Fibroblast of peridontal ligament (primary cell): ENCODE measurements at regions not wholly inside any gene's neighbourhood (a gene's known extent, or its start where the extent isn't known, plus 50 kb on each side); places are given as distances from the start of the nearest gene placed in this dataset.
A peak's percentile ranks its signal among the peaks of the same experiment; 100 is the strongest.
"Not testable (repeated sequence)": the region's sequence is repeated elsewhere in the genome, so short reads cannot be mapped to it uniquely, and the experiment has no call there.

Source experiments
- DNase-seq: peaks from one replicate; pipeline ENCODE4 v3.0.0-alpha.2; 2010; ENCODE audit errors: extremely low read depth

DNA sequence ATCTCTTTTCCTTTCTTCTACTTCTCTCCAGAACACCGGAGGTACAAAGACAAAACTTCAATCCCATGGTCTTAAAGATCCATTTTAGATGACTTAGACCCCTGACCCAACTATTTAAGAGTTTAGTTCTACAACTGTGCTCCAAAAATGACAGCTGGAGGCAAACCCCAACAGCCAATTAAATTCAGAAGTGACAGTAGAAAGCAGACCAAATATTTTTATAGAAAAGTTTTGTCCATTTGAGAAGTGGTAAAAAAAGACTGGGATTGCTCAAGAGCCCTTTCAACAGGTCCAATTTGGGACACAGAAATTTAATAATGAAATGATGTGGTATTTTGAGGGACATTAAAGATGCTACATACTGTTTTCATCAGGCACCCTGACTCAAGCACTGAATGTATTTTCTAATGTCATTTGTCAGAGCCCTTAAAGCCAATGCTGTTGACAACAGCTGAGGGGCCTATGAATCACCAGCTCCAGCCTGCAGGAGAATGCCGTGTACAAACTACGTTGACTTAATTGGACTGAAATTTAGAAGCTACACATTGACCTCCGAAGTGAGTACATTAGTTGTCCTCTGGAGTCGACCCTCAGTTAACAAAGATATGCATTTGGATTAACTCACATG, 147.5 kb upstream of the PIK3R1 start:
- DNase-seq, result no peak

DNA sequence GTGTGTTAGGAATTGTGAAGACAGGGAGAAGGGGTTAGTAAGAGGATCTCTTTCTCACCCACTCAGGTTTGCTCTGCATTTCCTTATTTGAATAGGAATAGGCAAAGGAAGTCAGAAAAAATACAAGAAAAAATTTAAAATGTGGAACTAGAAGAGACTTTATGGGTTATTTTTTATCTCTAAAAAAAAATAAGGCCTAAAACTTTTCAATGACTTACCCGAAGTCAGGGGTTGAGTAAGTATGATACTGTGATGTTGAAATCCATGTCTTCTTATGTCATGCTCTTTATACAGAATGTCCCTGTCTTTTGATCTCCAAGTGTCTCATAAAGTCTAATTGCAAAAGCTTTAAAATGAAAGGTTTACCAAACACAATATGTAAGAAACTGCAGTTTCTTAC, 148.3 kb upstream of the PIK3R1 start:
- DNase-seq, result peak; percentile 16

DNA sequence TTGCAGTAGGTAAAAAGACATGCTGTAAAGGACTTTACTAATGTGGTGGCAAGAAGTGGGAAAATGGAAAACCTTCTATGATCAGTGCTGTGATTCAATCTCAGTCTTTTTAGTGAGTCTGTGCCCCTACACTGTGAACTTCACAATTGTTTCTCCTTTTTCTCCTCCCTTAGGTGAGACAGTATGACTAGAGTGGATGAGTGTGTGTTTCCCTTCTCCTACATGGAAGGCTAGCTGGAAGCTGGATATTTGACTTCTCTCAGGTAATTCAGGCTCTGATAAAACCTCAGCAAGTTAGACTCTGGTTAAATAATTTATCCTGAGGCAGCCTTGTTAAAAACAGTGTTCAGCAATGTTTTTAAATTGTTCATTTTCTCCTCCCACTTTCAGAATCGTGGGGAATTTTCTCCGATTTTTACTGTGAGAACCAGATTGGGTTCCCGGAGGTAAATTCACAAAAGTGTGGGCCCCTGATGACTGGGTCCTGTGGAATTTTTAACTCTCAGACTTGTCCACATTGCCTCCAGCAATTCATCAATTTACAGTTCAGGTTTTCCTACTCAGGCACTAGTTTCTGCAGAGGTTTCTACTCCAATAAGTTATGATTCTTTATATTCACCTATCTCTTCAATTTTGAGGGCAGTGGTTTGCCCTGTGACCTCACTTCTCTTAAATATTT, 149.1 kb upstream of the PIK3R1 start:
- no peak for DNase-seq

DNA sequence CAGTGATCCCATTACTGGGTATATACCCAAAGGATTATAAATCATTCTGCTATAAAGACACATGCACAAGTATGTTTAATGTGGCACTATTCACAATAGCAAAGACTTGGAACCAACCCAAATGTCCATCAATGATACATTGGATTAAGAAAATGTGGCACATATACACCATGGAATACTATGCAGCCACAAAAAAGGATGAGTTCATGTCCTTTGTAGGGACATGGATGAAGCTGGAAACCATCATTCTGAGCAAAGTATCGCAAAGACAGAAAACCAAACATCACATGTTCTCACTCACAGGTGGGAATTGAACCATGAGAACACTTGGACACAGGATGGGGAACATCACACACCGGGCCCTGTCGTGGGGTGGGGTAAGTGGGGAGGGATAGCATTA, 150.2 kb upstream of the PIK3R1 start:
- DNase-seq, result not testable (repeated sequence)

DNA sequence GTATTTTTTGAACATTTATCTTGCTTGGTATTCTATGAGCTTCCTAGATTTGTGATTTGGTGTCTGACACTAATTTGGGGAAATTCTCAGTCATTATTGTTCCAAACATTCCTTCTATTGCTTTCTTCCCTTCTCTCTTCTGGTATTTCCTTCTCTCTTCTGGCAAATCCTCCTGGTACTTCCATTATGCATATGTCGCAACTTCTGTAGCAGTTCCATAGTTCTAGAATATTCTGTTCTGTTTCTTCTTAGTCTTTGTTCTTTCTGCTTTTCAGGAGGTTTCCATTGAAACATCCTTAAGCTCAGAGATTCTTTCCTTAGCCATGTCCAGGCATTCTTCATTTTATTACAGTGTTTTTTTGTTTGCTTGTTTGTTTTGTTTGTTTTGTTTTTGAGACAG, 155.2 kb upstream of the PIK3R1 start:
- no peak for DNase-seq

DNA sequence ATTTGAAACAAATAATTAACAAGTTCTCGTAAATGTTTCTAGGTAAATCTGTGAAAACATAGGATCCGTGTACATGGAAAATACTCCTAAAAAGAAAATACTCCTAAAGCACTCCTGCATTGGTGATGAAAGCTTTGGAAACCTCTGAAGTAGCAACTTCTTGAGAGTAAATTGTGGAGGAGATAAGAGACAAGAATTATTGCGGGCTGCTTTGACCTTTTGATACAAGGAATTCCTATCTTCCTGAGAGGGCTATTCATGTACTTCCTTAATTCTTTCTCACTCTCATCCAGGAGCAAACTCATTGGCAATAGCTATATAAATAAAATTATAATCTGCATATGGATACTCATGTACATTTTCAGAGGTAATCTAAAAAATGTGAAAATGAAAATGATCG, 158.4 kb upstream of the PIK3R1 start:
- no peak for DNase-seq

DNA sequence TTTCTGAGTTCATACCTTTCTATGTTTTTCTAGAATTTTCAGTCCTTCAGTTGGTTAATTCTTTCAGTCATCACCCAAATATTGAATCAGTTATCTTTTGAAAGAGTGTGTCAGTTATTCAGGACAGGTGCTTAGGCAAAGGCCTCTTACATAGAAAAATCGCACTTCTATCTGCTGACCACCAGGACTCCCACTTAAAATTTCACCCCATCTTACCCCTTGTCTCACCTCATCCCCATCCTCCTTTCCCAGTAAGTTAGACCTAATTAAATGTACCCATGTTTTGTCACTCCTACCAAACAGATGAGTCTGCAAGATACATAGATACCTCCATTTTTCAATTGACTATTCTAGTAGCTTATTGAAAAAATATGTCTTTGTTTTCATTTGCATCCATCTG, 159.9 kb upstream of the PIK3R1 start:
- no peak for DNase-seq

DNA sequence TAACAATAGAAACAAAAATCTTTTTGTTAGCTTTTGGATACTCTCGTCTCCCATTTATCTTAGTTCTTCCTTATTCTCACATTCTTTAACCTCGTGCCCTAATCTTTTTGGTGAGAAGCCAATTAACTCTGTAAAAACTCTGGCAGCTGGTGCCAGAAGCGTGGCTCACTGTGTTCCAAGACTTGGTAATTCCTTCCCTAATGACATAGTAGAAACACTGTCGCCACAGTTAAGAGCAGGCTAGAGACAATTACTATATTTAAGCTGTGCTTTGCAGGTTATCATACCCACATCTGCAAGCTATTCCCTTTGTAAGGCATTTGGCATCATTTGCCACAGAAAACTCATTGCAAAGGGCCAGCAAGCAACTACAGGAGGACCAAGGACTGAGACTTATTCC, 160.9 kb upstream of the PIK3R1 start:
- peak; percentile 26 for DNase-seq

DNA sequence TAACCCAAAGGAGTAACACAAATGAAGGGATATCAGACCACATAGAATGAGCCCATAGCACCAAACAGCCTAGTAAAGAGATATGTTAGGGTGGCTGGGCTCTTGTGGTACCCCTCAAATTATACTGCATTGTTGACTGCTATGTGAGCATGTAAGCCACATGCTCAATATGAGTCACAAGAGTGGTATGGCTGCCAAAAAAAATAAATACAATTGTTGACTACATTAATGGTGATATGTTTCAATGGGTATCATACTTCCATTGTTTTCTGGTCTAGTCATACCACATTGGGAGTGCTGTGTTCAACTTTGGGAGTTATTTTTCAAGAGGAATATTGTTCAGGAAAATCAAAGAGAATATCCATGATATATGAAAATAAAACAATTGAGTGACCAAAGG, 162.4 kb upstream of the PIK3R1 start:
- peak; percentile 22 for DNase-seq

DNA sequence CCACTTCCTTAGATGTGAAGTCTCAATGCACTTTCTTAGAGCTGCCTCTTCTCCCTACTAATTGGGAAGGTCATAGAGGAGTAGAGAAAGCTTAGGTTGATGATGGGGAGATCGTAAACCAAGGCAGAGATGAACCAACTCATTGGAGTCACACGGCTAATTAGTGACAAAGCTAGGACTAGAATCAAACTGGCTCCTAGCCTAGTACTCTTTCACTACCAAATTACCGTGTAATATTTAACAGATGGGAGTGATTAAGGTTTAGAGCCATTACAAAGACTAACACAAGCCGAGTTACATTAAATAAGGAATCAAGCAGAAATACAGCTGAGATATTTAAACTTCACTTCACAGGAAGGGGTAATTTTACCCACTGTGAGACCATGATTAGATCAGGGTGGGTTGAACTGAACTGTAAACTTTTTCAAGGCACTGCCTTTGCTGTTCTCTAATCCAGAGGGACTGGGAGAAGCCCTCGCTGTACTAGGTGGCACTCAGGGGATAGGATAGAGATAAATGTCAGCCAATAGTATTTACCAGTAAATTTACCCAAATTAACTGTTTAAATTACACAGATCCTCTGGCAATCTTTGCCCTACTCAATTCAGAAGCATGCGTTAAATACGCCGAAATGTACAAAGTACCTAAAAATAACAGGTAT, 166.4 kb upstream of the PIK3R1 start:
- peak; percentile 82 for DNase-seq

DNA sequence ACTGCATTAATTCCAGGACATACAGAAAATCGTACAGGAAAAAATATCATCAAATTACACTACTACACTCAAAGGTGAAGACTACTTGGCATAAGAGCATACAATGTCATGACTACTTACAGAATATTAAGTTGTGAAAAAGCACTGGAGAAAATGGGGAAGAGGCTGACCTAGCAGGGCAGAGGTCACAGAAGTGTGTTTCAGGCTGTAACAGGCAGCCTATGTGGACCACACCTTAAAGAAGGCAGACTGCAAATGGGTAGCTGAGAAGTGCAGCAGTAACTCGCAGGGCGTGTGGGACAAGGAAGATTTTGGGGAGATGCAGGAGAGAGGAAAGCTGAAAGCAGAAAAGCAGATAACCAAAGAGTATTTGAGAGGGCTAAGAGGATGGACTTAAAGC, 167.0 kb upstream of the PIK3R1 start:
- no peak for DNase-seq

DNA sequence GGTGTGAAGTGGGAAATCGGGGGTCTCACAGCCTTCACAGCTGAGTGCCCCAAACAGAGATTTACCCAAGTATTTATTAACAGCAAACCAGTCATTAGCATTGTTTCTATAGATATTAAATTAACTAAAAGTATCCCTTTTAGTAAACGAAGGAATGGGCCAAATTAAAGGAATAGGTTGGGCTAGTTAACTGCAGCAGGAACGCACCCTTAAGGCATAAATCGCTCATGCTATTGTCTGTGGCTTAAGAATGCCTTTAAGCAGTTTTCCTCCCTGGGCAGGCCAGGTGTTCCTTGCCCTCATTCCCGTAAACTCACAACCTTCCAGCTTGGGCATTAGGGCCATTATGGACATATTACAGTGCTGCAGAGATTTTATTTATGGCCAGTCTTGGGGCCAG, 167.5 kb upstream of the PIK3R1 start:
- DNase-seq, result not testable (repeated sequence)

DNA sequence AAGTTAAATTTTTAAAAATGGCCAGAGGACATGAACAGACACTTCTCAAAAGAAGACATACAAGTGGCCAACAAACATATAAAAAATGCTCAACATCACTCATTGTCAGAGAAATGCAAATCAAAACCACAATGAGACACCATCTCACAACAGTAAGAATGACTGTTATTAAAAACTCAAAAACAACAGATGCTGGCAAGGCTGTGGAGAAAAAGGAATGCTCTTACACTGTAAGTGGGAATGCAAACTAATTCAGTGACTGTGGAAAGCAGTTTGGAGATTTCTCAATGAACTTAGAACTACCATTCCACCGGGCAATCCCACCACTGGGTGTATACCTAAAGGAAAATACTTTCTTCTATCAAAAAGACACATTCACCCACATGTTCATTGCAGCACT, 168.5 kb upstream of the PIK3R1 start:
- DNase-seq, result peak; percentile 93

DNA sequence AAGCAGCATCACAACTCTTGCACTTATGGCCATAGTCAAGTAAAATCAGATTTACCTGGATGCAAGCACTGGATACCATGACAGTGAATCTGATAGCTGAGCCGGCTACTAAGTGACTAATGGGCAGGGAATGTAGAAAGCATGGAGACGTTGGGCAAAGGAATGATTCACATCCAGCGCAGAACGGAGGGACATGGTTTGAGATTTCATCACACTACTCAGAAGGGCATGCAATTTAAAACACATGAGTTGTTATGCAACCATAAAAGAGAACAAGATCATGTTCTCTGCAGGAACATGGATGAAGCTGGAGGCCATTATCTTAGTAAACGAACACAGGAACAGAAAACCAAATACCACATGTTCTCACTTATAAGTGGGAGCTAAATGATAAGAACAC, 169.1 kb upstream of the PIK3R1 start:
- DNase-seq, result peak; percentile 100

DNA sequence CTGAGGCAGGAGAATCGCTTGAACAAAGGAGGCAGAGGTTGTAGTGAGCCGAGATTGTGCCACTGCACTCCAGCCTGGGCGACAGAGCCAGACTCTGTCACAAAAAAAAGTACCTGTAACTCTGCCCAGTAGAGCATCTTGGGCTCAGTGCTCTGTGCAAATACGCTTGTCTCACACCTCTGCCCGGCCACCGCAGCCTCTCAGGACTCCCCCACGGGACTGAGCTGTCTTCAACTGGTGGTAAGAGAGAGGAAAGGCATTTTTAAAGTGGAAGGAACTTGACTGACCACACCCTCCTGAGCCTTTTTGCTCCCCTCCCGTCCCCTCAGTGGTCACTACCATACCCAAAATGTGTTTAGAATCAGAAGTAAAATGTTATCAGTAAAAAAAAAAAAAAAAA, 174.3 kb upstream of the PIK3R1 start:
- no peak for DNase-seq

DNA sequence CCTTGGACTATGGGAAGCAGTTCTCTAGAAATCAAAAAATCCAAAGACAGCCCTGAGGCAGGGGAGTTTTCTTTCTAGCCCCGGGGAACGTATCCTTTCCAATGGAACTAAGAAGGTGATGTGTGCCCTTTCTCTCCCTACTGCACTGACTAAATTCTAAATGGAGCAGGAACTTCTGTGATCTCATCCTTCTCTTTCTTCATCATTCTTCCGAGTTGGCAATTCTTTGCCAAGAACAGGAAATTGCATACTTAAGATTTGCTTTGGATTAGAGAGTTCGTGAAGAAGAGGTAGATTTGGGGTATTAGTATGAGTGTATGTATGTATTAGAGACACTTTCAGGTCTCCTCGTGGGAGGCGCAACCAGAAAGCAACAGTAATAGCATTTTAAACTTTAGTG, 178.0 kb upstream of the PIK3R1 start:
- DNase-seq, result peak; percentile 23

DNA sequence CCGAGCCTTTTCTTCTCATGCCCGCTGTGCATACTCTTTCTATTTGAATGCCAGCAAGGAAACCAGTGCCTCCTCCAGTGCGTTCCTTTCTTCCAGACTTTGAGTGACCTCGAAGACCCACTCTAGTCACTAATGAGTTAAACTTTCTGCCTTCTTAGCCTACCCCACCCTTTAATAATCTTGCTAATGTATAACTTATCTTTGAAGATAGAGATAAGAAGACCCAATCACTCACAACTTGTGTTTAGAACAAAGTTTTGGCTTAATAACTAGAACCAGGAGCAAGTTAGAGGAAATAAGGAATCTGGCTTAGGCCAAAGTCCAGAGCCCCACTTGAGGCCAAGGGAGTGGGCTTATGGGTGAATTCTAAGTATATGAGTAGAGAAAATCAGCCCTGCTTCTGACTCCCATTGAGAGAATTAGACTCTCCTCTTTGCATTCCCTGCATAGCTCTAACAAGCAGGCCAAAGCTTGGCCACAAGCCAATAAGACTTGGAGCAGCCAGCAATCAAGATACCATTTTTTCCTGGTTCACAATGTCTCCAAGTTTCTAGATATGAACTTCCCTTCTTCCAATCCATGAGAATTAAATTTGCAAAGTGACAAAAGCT, 181.5 kb upstream of the PIK3R1 start:
- peak; percentile 80 for DNase-seq

DNA sequence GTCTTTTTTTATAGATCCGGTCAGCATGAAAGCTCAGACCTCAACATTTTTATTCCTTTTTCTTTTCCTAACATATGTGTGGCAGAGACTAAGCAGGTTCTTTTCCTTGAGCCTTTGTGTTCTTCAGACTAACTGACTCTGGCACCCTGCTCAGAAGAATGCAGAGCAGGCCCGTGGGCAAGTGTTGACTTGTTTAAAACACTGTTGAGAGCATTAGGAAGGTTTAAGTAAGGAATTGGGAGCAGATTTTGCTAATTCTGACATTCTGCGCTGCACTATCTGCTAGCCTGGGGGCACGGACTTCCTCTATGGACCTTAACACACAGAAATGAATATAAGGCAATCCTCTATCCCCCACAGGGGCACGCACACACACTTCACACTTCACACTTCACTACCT, 182.5 kb upstream of the PIK3R1 start:
- no peak for DNase-seq

DNA sequence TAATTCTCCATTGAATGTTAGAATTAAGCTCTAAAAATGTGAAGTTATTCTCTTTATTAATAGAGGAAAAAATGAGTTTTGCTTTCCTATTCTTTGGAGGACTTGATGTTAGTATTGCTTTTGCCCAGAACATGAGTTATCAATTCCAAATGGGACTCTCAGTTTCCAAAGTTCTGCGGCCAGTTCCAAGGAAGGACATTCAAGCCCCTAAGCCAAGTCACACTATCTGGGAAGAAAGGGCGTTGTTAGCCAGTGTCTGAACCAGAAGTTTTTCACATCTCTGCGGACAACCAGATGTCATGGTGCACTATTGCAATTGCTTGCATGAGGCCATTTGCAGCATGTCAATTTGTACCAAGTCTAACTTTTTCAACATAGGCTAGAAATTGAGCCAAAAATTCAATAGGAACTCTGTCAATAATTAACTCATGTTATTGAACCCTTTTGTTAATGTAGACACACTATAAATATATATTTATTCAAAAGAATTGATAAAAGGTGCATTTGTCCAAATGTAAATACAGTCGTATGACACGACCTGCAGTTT, 183.3 kb upstream of the PIK3R1 start:
- no peak for DNase-seq

DNA sequence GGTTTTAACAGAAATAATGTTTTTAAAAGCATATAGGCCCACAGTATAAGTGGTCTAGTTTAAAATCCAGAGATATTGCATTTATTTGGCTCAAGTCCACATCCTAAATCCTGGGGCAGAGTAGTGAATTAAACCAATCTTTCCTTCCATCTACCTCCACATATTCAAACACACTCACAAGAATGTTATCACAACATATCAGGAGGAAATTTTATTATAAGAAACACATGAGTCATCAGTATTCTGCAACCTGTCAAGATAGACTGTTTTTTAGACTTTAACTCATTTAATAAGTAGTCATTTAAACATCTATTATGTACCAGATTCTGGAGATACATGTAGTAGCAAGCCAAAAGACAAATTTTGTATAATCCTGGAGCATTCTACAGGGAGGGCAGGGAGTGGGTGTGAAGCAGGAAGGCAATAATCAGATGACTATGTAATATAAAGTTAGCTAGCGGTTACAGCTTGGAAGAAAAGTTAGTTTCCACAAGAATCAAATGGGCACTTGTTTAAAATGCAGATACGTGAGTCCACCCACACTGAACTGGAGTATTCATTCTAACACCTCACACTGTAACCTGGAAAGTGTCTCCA, 187.3 kb upstream of the PIK3R1 start:
- no peak for DNase-seq

DNA sequence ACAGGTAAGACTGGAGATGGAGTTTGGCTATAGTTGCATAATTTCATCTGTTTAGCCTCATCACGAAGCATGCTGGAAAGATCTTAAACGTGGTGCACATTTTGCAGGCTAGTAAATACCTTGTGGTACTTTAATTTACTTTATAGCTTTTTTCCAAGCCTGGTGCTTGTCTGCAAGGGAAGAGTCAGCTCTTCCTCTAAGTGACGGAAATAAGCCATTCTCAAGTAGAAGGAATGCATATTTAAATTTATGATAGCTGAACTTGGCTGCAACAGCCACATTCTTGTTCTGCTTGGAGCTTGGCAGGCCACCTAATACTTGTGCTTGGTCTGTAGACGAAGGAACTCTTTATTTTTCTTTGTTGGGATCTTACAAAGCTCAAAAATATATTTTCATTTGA, 188.0 kb upstream of the PIK3R1 start:
- peak; percentile 95 for DNase-seq
